SK-N-SH treated with all-trans-retinoic acid at 6 μM for 48 hours (cell line): ENCODE measurements at regions not wholly inside any gene's neighbourhood (a gene's known extent, or its start where the extent isn't known, plus 50 kb on each side); places are given as distances from the start of the nearest gene placed in this dataset.

Source experiments
- BACH2 ChIP-seq: fragments of 250-450 bp; sonication (Bioruptor Pico); IDR thresholded peaks from 2 replicates; pipeline ENCODE4 v1.9.0; 2021; ENCODE audit warnings: mild to moderate bottlenecking, borderline replicate concordance
- CREB5 ChIP-seq: fragments of 250-450 bp; sonication (Bioruptor Pico); IDR thresholded peaks from 2 replicates; pipeline ENCODE4 v1.5.1; 2020; ENCODE audit warnings: low read depth, mild to moderate bottlenecking, moderate library complexity
- CSDC2 ChIP-seq: fragments of 250-450 bp; sonication (Bioruptor Pico); IDR thresholded peaks from 2 replicates; pipeline ENCODE4 v1.5.0; 2020; ENCODE audit warnings: mild to moderate bottlenecking, moderate library complexity
- PATZ1 ChIP-seq: fragments of 250-450 bp; sonication (Bioruptor Pico); IDR thresholded peaks from 2 replicates; pipeline ENCODE4 v1.8.0; 2020; ENCODE audit warnings: mild to moderate bottlenecking, moderate library complexity, borderline replicate concordance
- ZC3H10 ChIP-seq: fragments of 250-450 bp; sonication (Bioruptor Pico); IDR thresholded peaks from 2 replicates; pipeline ENCODE4 v1.5.1; 2021; ENCODE audit warnings: mild to moderate bottlenecking, moderate library complexity
- ZFP3 ChIP-seq: fragments of 250-450 bp; sonication (Bioruptor Pico); IDR thresholded peaks from 2 replicates; pipeline ENCODE4 v1.5.0; 2020; ENCODE audit warnings: mild to moderate bottlenecking, moderate library complexity
- ZFP30 ChIP-seq: fragments of 450-650 bp; formaldehyde crosslinking; IDR thresholded peaks from 2 replicates; pipeline ENCODE4 v1.5.0; 2022; ENCODE audit warnings: mild to moderate bottlenecking, moderate library complexity

GRCh38 chr6:44665143-44665542 is 277.6 kb downstream of the CDC5L start:
- TF ChIP-seq PATZ1 (CRISPR knock-in tag): no peak
- no peak for TF ChIP-seq CREB5 (CRISPR knock-in tag)
- no peak for TF ChIP-seq CSDC2
- TF ChIP-seq ZC3H10 (CRISPR knock-in tag): no peak
- TF ChIP-seq ZFP30: no peak
- TF ChIP-seq ZFP3: no peak
- TF ChIP-seq BACH2 (CRISPR knock-in tag): no peak
